Astrocyte (in vitro differentiated cells and primary cell): ENCODE measurements at regions not wholly inside any gene's neighbourhood (a gene's known extent, or its start where the extent isn't known, plus 50 kb on each side); places are given as distances from the start of the nearest gene placed in this dataset.

Experiments used
- EZH2 ChIP-seq: IDR thresholded peaks from 2 replicates; pipeline ENCODE4 v1.6.1; 2012; ENCODE audit warnings: mild to moderate bottlenecking, low read length, inconsistent platforms; ENCODE audit not compliant: insufficient read depth
- TF ChIP-seq, protein P1 (sequence below): IDR thresholded peaks from 2 replicates; pipeline ENCODE4 v1.5.1; 2011; ENCODE audit warnings: low read depth, mild to moderate bottlenecking, inconsistent platforms, low read length, moderate library complexity; ENCODE audit not compliant: insufficient read depth

DNA sequence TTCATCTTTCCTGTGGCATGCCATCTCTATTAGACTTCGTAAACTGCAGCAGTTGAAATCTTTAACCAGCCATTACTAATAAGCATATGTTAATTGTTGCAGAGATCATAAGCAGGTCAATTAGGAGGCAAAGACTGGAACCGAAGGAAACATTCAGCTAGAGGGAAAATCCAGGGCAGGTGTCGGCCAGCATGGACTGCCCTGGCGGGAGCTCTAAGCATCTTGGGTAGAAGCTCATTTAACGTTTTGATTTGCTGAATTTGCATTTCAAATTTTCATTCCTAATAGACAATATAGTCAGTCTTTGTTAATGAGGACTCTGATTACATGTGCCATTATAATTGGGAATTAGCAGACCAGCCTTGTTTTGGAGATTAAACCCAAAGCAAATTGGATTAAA, 238.6 kb downstream of the POU4F1 start:
- TF ChIP-seq, protein P1, sequence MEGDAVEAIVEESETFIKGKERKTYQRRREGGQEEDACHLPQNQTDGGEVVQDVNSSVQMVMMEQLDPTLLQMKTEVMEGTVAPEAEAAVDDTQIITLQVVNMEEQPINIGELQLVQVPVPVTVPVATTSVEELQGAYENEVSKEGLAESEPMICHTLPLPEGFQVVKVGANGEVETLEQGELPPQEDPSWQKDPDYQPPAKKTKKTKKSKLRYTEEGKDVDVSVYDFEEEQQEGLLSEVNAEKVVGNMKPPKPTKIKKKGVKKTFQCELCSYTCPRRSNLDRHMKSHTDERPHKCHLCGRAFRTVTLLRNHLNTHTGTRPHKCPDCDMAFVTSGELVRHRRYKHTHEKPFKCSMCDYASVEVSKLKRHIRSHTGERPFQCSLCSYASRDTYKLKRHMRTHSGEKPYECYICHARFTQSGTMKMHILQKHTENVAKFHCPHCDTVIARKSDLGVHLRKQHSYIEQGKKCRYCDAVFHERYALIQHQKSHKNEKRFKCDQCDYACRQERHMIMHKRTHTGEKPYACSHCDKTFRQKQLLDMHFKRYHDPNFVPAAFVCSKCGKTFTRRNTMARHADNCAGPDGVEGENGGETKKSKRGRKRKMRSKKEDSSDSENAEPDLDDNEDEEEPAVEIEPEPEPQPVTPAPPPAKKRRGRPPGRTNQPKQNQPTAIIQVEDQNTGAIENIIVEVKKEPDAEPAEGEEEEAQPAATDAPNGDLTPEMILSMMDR: no peak
- no peak for TF ChIP-seq EZH2
